GM19397 (cell line): ENCODE measurements at regions not wholly inside any gene's neighbourhood (a gene's known extent, or its start where the extent isn't known, plus 50 kb on each side); places are given as distances from the start of the nearest gene placed in this dataset.
A peak's percentile ranks its signal among the peaks of the same experiment; 100 is the strongest.

Experiments
- ATAC-seq: cut with Tn5 transposase; IDR thresholded peaks from one replicate; pipeline ENCODE4 v1.9.1; 2021; ENCODE audit warnings: mild to moderate bottlenecking, moderate library complexity; ENCODE audit not compliant: unreplicated experiment

GRCh38 chr9:106724566-106724965 lies 138.4 kb upstream of the ZNF462 start:
- no peak for ATAC-seq

- no peak for ATAC-seq
Measured at GRCh38 chr9:106726070-106726815, 136.7 kb upstream of the ZNF462 start.

- ATAC-seq: no peak
Measured at GRCh38 chr9:106727969-106728368, 135.0 kb upstream of the ZNF462 start.

- ATAC-seq: no peak
Measured at GRCh38 chr9:106728860-106729259, 134.1 kb upstream of the ZNF462 start.

GRCh38 chr9:106731910-106732309 lies 131.1 kb upstream of the ZNF462 start:
- no peak for ATAC-seq

- ATAC-seq: no peak
Measured at GRCh38 chr9:106733828-106734380, 129.1 kb upstream of the ZNF462 start.

GRCh38 chr9:106737516-106737915 lies 125.5 kb upstream of the ZNF462 start:
- ATAC-seq: no peak

GRCh38 chr9:106738109-106738508 lies 124.9 kb upstream of the ZNF462 start:
- ATAC-seq: no peak

GRCh38 chr9:106745457-106745856 lies 117.5 kb upstream of the ZNF462 start:
- no peak for ATAC-seq

- ATAC-seq: no peak
Measured at GRCh38 chr9:106745876-106746275, 117.1 kb upstream of the ZNF462 start.

GRCh38 chr9:106751681-106752080 lies 111.3 kb upstream of the ZNF462 start:
- no peak for ATAC-seq

GRCh38 chr9:106752581-106752980 lies 110.4 kb upstream of the ZNF462 start:
- ATAC-seq: no peak

- peak; percentile 89 for ATAC-seq
Measured at GRCh38 chr9:106753155-106753671, 109.8 kb upstream of the ZNF462 start.

- no peak for ATAC-seq
Measured at GRCh38 chr9:106755736-106756135, 107.2 kb upstream of the ZNF462 start.

- no peak for ATAC-seq
Measured at GRCh38 chr9:106757514-106757913, 105.5 kb upstream of the ZNF462 start.

GRCh38 chr9:106758911-106759310 lies 104.1 kb upstream of the ZNF462 start:
- ATAC-seq: peak; percentile 63

GRCh38 chr9:106761493-106761892 lies 101.5 kb upstream of the ZNF462 start:
- ATAC-seq: no peak

- no peak for ATAC-seq
Measured at GRCh38 chr9:106766616-106767015, 96.3 kb upstream of the ZNF462 start.

GRCh38 chr9:106769331-106769730 lies 93.6 kb upstream of the ZNF462 start:
- no peak for ATAC-seq

GRCh38 chr9:106771608-106772007 lies 91.4 kb upstream of the ZNF462 start:
- ATAC-seq: no peak

- ATAC-seq: no peak
Measured at GRCh38 chr9:106772523-106773290, 90.3 kb upstream of the ZNF462 start.

GRCh38 chr9:106773750-106774149 lies 89.2 kb upstream of the ZNF462 start:
- ATAC-seq: no peak
